BE2C (cell line): ENCODE measurements at regions not wholly inside any gene's neighbourhood (a gene's known extent, or its start where the extent isn't known, plus 50 kb on each side); places are given as distances from the start of the nearest gene placed in this dataset.

Source experiments
- DNase-seq: peaks from one replicate; pipeline ENCODE4 v3.0.0-alpha.2; 2020
- H3K27me3 ChIP-seq: fragments of 250-450 bp; sonication (Bioruptor Pico); 2 replicates; pipeline ENCODE4 v1.5.1; 2020; ENCODE audit warnings: mild to moderate bottlenecking
- H3K36me3 ChIP-seq: fragments of 250-450 bp; sonication (Bioruptor Pico); 2 replicates; pipeline ENCODE4 v1.5.1; 2020; ENCODE audit warnings: mild to moderate bottlenecking
- H3K4me1 ChIP-seq: fragments of 250-450 bp; sonication (Bioruptor Pico); 2 replicates; pipeline ENCODE4 v1.5.1; 2020
- H3K4me3 ChIP-seq: 2 replicates; pipeline ENCODE4 v1.5.1; 2011; ENCODE audit warnings: low read depth, low read length
- H3K9me3 ChIP-seq: fragments of 250-450 bp; sonication (Bioruptor Pico); 2 replicates; pipeline ENCODE4 v1.5.1; 2020
- CTCF ChIP-seq: IDR thresholded peaks from 2 replicates; pipeline ENCODE4 v1.5.1; 2012; ENCODE audit warnings: mild to moderate bottlenecking, low read depth, low read length

GRCh38 chr16:48818257-48818656 lies 208.3 kb upstream of the N4BP1 start:
- DNase-seq = no peak
- no peaks in the 10 kb centered on the region for H3K9me3 ChIP-seq
- no peak overlapping the region for H3K4me3 ChIP-seq
- no peaks in the 10 kb centered on the region for H3K36me3 ChIP-seq
- H3K27me3 ChIP-seq = no peaks in the 10 kb centered on the region
- no peaks in the 10 kb centered on the region for H3K4me1 ChIP-seq
- TF ChIP-seq CTCF = no peak

- Histone ChIP-seq H3K4me3 (no peak overlapping the region), H3K9me3 (no peaks in the 10 kb centered on the region), H3K36me3 (no peaks in the 10 kb centered on the region), H3K27me3 (no peaks in the 10 kb centered on the region), H3K4me1 (no peaks in the 10 kb centered on the region)
- no peak for DNase-seq
- TF ChIP-seq CTCF = no peak
Observed at GRCh38 chr16:48817032-48817431, 207.1 kb upstream of the N4BP1 start.

GRCh38 chr16:48816393-48816792 lies 206.4 kb upstream of the N4BP1 start:
- H3K36me3 ChIP-seq = no peaks in the 10 kb centered on the region
- no peak for DNase-seq
- no peaks in the 10 kb centered on the region for H3K27me3 ChIP-seq
- no peak overlapping the region for H3K4me3 ChIP-seq
- TF ChIP-seq CTCF = no peak
- H3K4me1 ChIP-seq = no peaks in the 10 kb centered on the region
- no peaks in the 10 kb centered on the region for H3K9me3 ChIP-seq

- H3K9me3 ChIP-seq = no peaks in the 10 kb centered on the region
- no peak overlapping the region for H3K4me3 ChIP-seq
- no peaks in the 10 kb centered on the region for H3K36me3 ChIP-seq
- no peak for TF ChIP-seq CTCF
- no peaks in the 10 kb centered on the region for H3K4me1 ChIP-seq
- no peaks in the 10 kb centered on the region for H3K27me3 ChIP-seq
- DNase-seq = no peak
Observed at GRCh38 chr16:48814994-48815393, 205.0 kb upstream of the N4BP1 start.

GRCh38 chr16:48813485-48813884 lies 203.5 kb upstream of the N4BP1 start:
- TF ChIP-seq CTCF = no peak
- no peak for DNase-seq
- H3K36me3 ChIP-seq = no peaks in the 10 kb centered on the region
- H3K4me1 ChIP-seq = no peaks in the 10 kb centered on the region
- H3K27me3 ChIP-seq = no peaks in the 10 kb centered on the region
- no peaks in the 10 kb centered on the region for H3K9me3 ChIP-seq
- no peak overlapping the region for H3K4me3 ChIP-seq

GRCh38 chr16:48812856-48813255 lies 202.9 kb upstream of the N4BP1 start:
- no peaks in the 10 kb centered on the region for H3K36me3 ChIP-seq
- no peaks in the 10 kb centered on the region for H3K27me3 ChIP-seq
- no peak overlapping the region for H3K4me3 ChIP-seq
- no peaks in the 10 kb centered on the region for H3K9me3 ChIP-seq
- H3K4me1 ChIP-seq = no peaks in the 10 kb centered on the region
- DNase-seq = no peak
- TF ChIP-seq CTCF = no peak
